Uterus (tissue), 3 donors: ENCODE measurements at regions not wholly inside any gene's neighbourhood (a gene's known extent, or its start where the extent isn't known, plus 50 kb on each side); places are given as distances from the start of the nearest gene placed in this dataset.

Source experiments
- DNase-seq, 2 donors: peaks; one replicate each; pipeline ENCODE4 v3.0.0-alpha.2; 2019 to 2020
- H3K27ac ChIP-seq, 2 donors: fragments of 200-600 bp; sonication (generic); 1 replicate in 1 of 2; 2 replicates in 1 of 2; pipeline ENCODE4 v1.5.1; 2016 to 2018
- H3K27me3 ChIP-seq, 2 donors: fragments of 200-600 bp; sonication (generic); one replicate each; pipeline ENCODE4 v1.5.1; 2018 to 2019; ENCODE audit warnings: control low read depth in 1 of 2
- H3K36me3 ChIP-seq, 2 donors: fragments of 200-600 bp; sonication (generic); one replicate each; pipeline ENCODE4 v1.5.1; 2019; ENCODE audit warnings: control low read depth in 1 of 2
- H3K4me1 ChIP-seq, 2 donors: fragments of 200-600 bp; sonication (generic); one replicate each; pipeline ENCODE4 v1.5.1; 2018 to 2019; ENCODE audit warnings: control low read depth in 1 of 2
- H3K4me3 ChIP-seq, 2 donors: fragments of 200-600 bp; sonication (generic); 1 replicate in 1 of 2; 2 replicates in 1 of 2; pipeline ENCODE4 v1.5.1; 2018 to 2019; ENCODE audit warnings: mild to moderate bottlenecking in 1 of 2
- H3K9me3 ChIP-seq, 2 donors: fragments of 200-600 bp; sonication (generic); one replicate each; pipeline ENCODE4 v1.5.1; 2019; ENCODE audit warnings: control low read depth in 1 of 2
- POLR2A ChIP-seq, 2 donors: fragments of 450-650 bp; IDR thresholded peaks; one replicate each; pipeline ENCODE4 v1.6.1; 2016; ENCODE audit warnings: antibody characterized with exemption in 2 of 2, mild to moderate bottlenecking in 1 of 2, moderate library complexity in 1 of 2
- intact Hi-C: fragments of 100-400 bp; cut with DNase I; formaldehyde crosslinking; loops from one replicate; pipeline ENCODE4 v1.15.1; 2023; ENCODE audit warnings: low total_unique reads
- TF ChIP-seq, protein P1 (sequence below), 4 experiments: fragments of 200-600 bp in 2 of 4; fragments of 450-650 bp in 2 of 4; sonication (generic) in 2 of 4; IDR thresholded peaks; one replicate each; pipeline ENCODE4 v1.5.1; 2016 to 2019; ENCODE audit warnings: antibody characterized with exemption in 4 of 4, mild to moderate bottlenecking in 2 of 4, moderate library complexity in 1 of 4
- donor health status: DM: yes; HTN: yes; CAD: no.

DNA sequence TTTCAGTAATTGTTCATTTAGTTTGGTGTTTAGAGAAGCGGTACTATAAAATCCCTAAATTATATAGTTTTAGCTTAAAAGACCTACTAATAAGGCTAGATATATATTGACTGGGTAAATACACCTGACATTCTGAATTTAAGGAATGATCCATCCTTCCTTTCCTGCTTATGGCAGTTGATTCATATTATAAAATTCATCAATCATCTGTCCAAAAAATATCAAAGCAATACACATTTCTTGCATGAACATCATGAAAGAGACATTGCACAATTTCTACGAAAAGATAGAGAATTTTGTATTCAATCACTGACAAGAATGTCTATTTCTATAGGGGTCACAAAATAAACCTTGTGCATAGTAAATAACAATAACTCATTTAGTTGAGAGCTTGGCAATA is 514.9 kb downstream of the SLITRK6 start:
- Histone ChIP-seq H3K27me3 (no peaks in the 10 kb centered on the region), H3K4me3 (no peak overlapping the region), H3K27ac (no peak overlapping the region), H3K4me1 (no peaks in the 10 kb centered on the region), H3K36me3 (no peaks in the 10 kb centered on the region), H3K9me3 (no peaks in the 10 kb centered on the region)
- intact Hi-C loops, result no loop called here
- no peak for DNase-seq
- TF ChIP-seq, protein P1, sequence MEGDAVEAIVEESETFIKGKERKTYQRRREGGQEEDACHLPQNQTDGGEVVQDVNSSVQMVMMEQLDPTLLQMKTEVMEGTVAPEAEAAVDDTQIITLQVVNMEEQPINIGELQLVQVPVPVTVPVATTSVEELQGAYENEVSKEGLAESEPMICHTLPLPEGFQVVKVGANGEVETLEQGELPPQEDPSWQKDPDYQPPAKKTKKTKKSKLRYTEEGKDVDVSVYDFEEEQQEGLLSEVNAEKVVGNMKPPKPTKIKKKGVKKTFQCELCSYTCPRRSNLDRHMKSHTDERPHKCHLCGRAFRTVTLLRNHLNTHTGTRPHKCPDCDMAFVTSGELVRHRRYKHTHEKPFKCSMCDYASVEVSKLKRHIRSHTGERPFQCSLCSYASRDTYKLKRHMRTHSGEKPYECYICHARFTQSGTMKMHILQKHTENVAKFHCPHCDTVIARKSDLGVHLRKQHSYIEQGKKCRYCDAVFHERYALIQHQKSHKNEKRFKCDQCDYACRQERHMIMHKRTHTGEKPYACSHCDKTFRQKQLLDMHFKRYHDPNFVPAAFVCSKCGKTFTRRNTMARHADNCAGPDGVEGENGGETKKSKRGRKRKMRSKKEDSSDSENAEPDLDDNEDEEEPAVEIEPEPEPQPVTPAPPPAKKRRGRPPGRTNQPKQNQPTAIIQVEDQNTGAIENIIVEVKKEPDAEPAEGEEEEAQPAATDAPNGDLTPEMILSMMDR (IDR thresholded peaks at IDR 0.05), result no peak
- no peak for TF ChIP-seq POLR2A (IDR thresholded peaks at IDR 0.05)

DNA sequence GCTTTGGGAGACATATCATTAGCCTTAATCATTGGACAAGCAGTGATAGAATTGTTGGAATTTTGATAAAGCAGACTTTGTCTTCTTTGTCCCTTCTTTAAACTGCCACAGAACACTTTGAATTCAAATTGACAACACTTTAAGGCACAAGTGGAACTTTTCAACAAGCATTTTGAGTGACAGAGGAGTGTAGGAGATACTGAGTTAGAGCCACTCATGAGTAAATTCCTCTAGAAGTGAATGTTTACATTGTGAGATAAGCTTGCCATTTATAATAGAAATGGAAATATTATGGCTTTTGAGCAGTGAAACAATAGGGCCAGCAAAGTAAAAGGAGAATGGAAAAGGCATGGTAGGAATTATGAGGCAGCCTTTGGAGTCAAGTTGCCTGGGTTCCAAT is 515.8 kb downstream of the SLITRK6 start:
- intact Hi-C loops, result no loop called here
- H3K4me3 ChIP-seq, result no peak overlapping the region
- no peaks in the 10 kb centered on the region for H3K4me1 ChIP-seq
- H3K36me3 ChIP-seq, result no peaks in the 10 kb centered on the region
- TF ChIP-seq, protein P1 (IDR thresholded peaks at IDR 0.05), result no peak
- no peaks in the 10 kb centered on the region for H3K9me3 ChIP-seq
- H3K27ac ChIP-seq, result no peak overlapping the region
- no peak for DNase-seq
- no peaks in the 10 kb centered on the region for H3K27me3 ChIP-seq

DNA sequence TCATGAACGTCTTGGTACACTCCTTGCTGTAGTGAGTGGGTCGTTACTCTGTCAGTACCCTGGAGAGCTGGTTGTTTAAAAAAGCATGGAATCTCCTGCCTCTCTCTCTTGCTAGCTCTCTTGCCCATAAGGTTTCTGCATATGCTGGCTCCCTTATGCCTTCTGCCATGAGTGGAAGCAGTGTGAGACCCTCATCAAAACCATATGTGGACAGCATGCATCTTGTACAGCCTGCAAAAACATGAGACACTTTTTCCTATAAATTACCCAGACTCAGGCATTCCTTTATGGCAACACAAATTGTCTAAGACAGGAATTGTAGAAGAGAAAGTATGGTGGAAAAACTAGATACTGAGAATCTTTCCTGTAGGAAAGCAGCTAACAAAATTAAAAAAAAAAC is 516.3 kb downstream of the SLITRK6 start:
- intact Hi-C loops, result no loop called here
- Histone ChIP-seq H3K4me1 (no peaks in the 10 kb centered on the region), H3K27me3 (no peaks in the 10 kb centered on the region), H3K36me3 (no peaks in the 10 kb centered on the region), H3K27ac (no peak overlapping the region), H3K9me3 (no peaks in the 10 kb centered on the region), H3K4me3 (no peak overlapping the region)
- no peak for DNase-seq
- no peak for TF ChIP-seq POLR2A (IDR thresholded peaks at IDR 0.05)
- TF ChIP-seq, protein P1 (IDR thresholded peaks at IDR 0.05), result no peak

DNA sequence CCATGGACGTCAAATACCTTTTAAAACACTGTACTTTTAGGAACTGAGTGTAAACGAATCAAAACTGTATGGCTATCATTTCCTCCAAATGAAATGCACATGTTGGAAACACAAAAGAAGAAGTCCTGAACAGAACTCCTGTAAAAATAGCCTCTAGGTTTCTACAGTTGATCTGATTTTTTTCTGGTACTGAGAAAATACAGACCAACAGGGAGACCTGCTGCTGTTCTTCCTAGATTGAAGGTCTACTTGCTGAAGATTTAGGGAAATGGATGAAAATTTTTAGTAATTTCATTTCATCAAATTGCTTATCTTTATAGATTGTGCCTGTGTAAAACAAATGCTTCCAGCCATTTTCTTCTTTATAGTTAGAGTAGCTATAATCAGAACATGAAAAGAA is 520.4 kb downstream of the SLITRK6 start:
- Histone ChIP-seq H3K36me3 (no peaks in the 10 kb centered on the region), H3K27me3 (no peaks in the 10 kb centered on the region), H3K27ac (no peak overlapping the region), H3K9me3 (no peaks in the 10 kb centered on the region), H3K4me3 (no peak overlapping the region), H3K4me1 (no peaks in the 10 kb centered on the region)
- no peak for TF ChIP-seq POLR2A (IDR thresholded peaks at IDR 0.05)
- TF ChIP-seq, protein P1 (IDR thresholded peaks at IDR 0.05), result no peak
- no peak for DNase-seq
- intact Hi-C loops, result no loop called here

DNA sequence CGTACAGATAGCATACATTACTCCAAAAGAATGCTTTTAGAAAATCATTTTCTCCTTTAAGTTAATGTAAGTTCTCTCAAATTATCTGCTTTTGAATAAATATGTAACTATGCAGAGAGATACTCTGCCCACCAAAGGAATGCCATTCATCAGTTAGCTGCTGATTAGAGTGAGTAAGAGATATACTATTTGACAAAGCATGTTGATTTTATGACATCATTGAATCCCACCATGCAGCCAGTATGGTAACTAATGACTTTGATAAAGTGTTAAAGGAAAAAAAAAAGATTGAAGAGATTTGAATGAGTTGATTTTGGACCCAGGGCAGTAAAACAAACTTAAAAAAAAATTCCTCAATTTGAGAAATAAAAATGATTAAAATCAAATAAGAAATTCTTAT is 521.5 kb downstream of the SLITRK6 start:
- Histone ChIP-seq H3K9me3 (no peaks in the 10 kb centered on the region), H3K27ac (no peak overlapping the region), H3K4me1 (no peaks in the 10 kb centered on the region), H3K27me3 (no peaks in the 10 kb centered on the region), H3K36me3 (no peaks in the 10 kb centered on the region), H3K4me3 (no peak overlapping the region)
- no peak for DNase-seq
- intact Hi-C loops, result no loop called here
- TF ChIP-seq, protein P1 (IDR thresholded peaks at IDR 0.05), result no peak
- no peak for TF ChIP-seq POLR2A (IDR thresholded peaks at IDR 0.05)
